ENCODE measurements at regions not wholly inside any gene's neighbourhood (a gene's known extent, or its start where the extent isn't known, plus 50 kb on each side); places are given as distances from the start of the nearest gene placed in this dataset.

DNA sequence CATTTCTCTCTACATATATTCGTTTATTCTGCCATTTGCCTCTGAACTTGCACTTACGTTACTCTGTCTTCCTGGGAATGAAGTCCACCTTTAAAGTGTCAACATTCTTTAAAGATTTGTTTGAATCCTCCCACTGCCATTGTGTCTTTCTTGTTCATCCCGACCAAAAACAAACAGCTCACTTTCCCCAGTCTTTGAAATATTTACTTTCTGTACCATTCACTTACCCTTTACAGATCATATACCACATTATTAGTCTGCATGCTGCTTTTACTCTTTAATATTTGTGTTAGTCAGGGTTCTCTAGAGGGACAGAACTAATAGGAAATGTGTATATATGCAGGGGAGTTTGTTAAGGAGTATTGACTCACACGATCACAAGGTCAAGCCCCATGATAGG is 176.6 kb upstream of the STARD13 start:
- TF ChIP-seq, protein P1, sequence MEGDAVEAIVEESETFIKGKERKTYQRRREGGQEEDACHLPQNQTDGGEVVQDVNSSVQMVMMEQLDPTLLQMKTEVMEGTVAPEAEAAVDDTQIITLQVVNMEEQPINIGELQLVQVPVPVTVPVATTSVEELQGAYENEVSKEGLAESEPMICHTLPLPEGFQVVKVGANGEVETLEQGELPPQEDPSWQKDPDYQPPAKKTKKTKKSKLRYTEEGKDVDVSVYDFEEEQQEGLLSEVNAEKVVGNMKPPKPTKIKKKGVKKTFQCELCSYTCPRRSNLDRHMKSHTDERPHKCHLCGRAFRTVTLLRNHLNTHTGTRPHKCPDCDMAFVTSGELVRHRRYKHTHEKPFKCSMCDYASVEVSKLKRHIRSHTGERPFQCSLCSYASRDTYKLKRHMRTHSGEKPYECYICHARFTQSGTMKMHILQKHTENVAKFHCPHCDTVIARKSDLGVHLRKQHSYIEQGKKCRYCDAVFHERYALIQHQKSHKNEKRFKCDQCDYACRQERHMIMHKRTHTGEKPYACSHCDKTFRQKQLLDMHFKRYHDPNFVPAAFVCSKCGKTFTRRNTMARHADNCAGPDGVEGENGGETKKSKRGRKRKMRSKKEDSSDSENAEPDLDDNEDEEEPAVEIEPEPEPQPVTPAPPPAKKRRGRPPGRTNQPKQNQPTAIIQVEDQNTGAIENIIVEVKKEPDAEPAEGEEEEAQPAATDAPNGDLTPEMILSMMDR (IDR thresholded peaks at IDR 0.05; ENCODE audit: low read depth, low read length), result no peak
- TF ChIP-seq EZH2phosphoT487 (IDR thresholded peaks at IDR 0.05; ENCODE audit: low read depth), result no peak
